OCI-LY7 (cell line): ENCODE measurements at regions not wholly inside any gene's neighbourhood (a gene's known extent, or its start where the extent isn't known, plus 50 kb on each side); places are given as distances from the start of the nearest gene placed in this dataset.

Experiments used
- CTCF ChIP-seq: fragments of 200-600 bp; sonication (generic); conservative IDR thresholded peaks from 2 replicates; pipeline ENCODE4 v1.5.1; 2014; ENCODE audit warnings: mild to moderate bottlenecking, antibody characterized with exemption, low read length, moderate library complexity, mixed read lengths
- EZH2phosphoT487 ChIP-seq: fragments of 200-600 bp; sonication (generic); IDR thresholded peaks from 2 replicates; pipeline ENCODE4 v1.6.1; 2018; ENCODE audit warnings: low read depth, borderline replicate concordance, mild to moderate bottlenecking, mixed run types, antibody characterized with exemption, low read length, moderate library complexity, mixed read lengths

GRCh38 chrX:45274576-45274975, 73.9 kb upstream of the DIPK2B start:
- TF ChIP-seq CTCF (no peak), EZH2phosphoT487 (no peak)
